ENCODE measurements at regions not wholly inside any gene's neighbourhood (a gene's known extent, or its start where the extent isn't known, plus 50 kb on each side); places are given as distances from the start of the nearest gene placed in this dataset.

GRCh38 chr6:151716526-151716932, 91.0 kb upstream of the ESR1 start:
- Histone ChIP-seq H3K36me3 (no peaks in the 10 kb centered on the region), H3K9me3 (no peaks in the 10 kb centered on the region), H3K27ac (no peak overlapping the region), H3K4me3 (no peak overlapping the region), H3K4me1 (no peaks in the 10 kb centered on the region), H3K27me3 (no peaks in the 10 kb centered on the region)
- DNase-seq: no peak
- TF ChIP-seq CTCF (IDR thresholded peaks at IDR 0.05): no peak
- intact Hi-C loops (cut with DNase I; ENCODE audit: low total_unique reads): no loop called here

- intact Hi-C loops (cut with DNase I; ENCODE audit: low total_unique reads): no loop called here
- Histone ChIP-seq H3K4me1 (no peaks in the 10 kb centered on the region), H3K27ac (no peak overlapping the region), H3K27me3 (no peaks in the 10 kb centered on the region), H3K9me3 (no peaks in the 10 kb centered on the region), H3K36me3 (no peaks in the 10 kb centered on the region), H3K4me3 (no peak overlapping the region)
- no peak for DNase-seq
- no peak for TF ChIP-seq CTCF (IDR thresholded peaks at IDR 0.05)
Observed at GRCh38 chr6:151719070-151719469, 88.4 kb upstream of the ESR1 start.

GRCh38 chr6:151721146-151721545, 86.3 kb upstream of the ESR1 start:
- no peak for DNase-seq
- H3K9me3 ChIP-seq: no peaks in the 10 kb centered on the region
- no peak overlapping the region for H3K27ac ChIP-seq
- H3K4me3 ChIP-seq: no peak overlapping the region
- intact Hi-C loops (cut with DNase I; ENCODE audit: low total_unique reads): no loop called here
- no peaks in the 10 kb centered on the region for H3K4me1 ChIP-seq
- TF ChIP-seq CTCF (IDR thresholded peaks at IDR 0.05): no peak
- H3K36me3 ChIP-seq: no peaks in the 10 kb centered on the region
- H3K27me3 ChIP-seq: no peaks in the 10 kb centered on the region

- Histone ChIP-seq H3K36me3 (no peaks in the 10 kb centered on the region), H3K9me3 (no peaks in the 10 kb centered on the region), H3K27ac (no peak overlapping the region), H3K27me3 (no peaks in the 10 kb centered on the region), H3K4me1 (no peaks in the 10 kb centered on the region), H3K4me3 (no peak overlapping the region)
- intact Hi-C loops (cut with DNase I; ENCODE audit: low total_unique reads): no loop called here
- no peak for DNase-seq
- no peak for TF ChIP-seq CTCF (IDR thresholded peaks at IDR 0.05)
Observed at GRCh38 chr6:151721671-151722070, 85.8 kb upstream of the ESR1 start.

DNA sequence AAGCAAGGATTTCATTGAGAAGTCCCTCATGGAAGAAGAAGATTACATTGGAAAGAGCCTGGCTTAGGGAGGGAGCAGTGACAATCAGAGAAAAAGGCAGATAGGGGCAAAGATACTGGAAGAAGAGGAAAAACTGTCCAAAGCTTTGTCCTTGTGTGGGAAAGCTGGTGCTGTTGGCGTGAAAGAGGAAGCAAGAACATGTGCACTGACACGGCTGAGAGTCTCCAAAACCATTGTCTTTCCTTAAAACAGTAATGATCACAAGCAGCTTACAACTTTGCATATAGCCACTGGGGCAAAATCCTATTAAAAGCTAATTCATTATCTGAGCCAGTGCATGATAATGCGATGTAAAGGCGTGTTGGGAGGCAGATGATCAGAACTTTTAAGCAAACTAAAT, 85.1 kb upstream of the ESR1 start:
- TF ChIP-seq CTCF (IDR thresholded peaks at IDR 0.05): no peak
- Histone ChIP-seq H3K36me3 (no peaks in the 10 kb centered on the region), H3K27me3 (no peaks in the 10 kb centered on the region), H3K4me3 (no peak overlapping the region), H3K27ac (no peak overlapping the region), H3K4me1 (no peaks in the 10 kb centered on the region), H3K9me3 (no peaks in the 10 kb centered on the region)
- no peak for DNase-seq
- intact Hi-C loops (cut with DNase I; ENCODE audit: low total_unique reads): no loop called here

- Histone ChIP-seq H3K4me3 (no peak overlapping the region), H3K27me3 (no peaks in the 10 kb centered on the region), H3K36me3 (no peaks in the 10 kb centered on the region), H3K4me1 (no peaks in the 10 kb centered on the region), H3K9me3 (no peaks in the 10 kb centered on the region), H3K27ac (no peak overlapping the region)
- intact Hi-C loops (cut with DNase I; ENCODE audit: low total_unique reads): no loop called here
- no peak for DNase-seq
- no peak for TF ChIP-seq CTCF (IDR thresholded peaks at IDR 0.05)
Observed at GRCh38 chr6:151723152-151723551, 84.3 kb upstream of the ESR1 start.

All from tibial artery (tissue), 4 donors.